ENCODE measurements at regions not wholly inside any gene's neighbourhood (a gene's known extent, or its start where the extent isn't known, plus 50 kb on each side); places are given as distances from the start of the nearest gene placed in this dataset.

- Histone ChIP-seq H3K4me2 (ENCODE audit: insufficient read depth, insufficient read length, low read length) (no peak overlapping the region), H3K9ac (ENCODE audit: extremely low read depth, insufficient read length, low read length) (no peak overlapping the region), H2AK5ac (ENCODE audit: insufficient read length, low read length) (no peak overlapping the region), H4K5ac (ENCODE audit: insufficient read length, low read depth, low read length) (no peak overlapping the region), H3K4ac (ENCODE audit: low read depth, low read length) (no peak overlapping the region), H3K23ac (ENCODE audit: insufficient read length, low read depth, low read length) (no peak overlapping the region), H3K79me1 (ENCODE audit: insufficient read depth, low read depth, low read length, poor library complexity, severe bottlenecking) (no peaks in the 10 kb centered on the region), H3K27me3 (ENCODE audit: insufficient read depth, low read length) (no peaks in the 10 kb centered on the region), H4K91ac (ENCODE audit: insufficient read length, low read depth, low read length) (no peak overlapping the region), H3T11ph (ENCODE audit: low read length) (no peak overlapping the region), H2BK120ac (ENCODE audit: low read depth, low read length, poor library complexity, severe bottlenecking) (peak overlapping the region; percentile 24), H3K27ac (ENCODE audit: insufficient read length, low read depth, low read length) (no peak overlapping the region), H3K23me2 (ENCODE audit: insufficient read length, low read depth, low read length, poor library complexity, severe bottlenecking) (no peaks in the 10 kb centered on the region), H3K14ac (ENCODE audit: insufficient read depth, low read length) (no peak overlapping the region), H3K56ac (ENCODE audit: insufficient read length, low read depth, low read length) (no peak overlapping the region), H2AFZ (ENCODE audit: low read length) (no peak overlapping the region), H3K79me2 (ENCODE audit: insufficient read depth, low read length) (no peaks in the 10 kb centered on the region), H4K8ac (replicated peaks; ENCODE audit: insufficient read length, low read depth, low read length) (no peak overlapping the region), H3K4me1 (ENCODE audit: insufficient read depth, low read length) (no peaks in the 10 kb centered on the region), H3K9me3 (ENCODE audit: control insufficient read depth, low read depth, low read length) (no peaks in the 10 kb centered on the region), H2BK15ac (ENCODE audit: low read depth, low read length) (no peak overlapping the region), H2BK20ac (ENCODE audit: low read depth, low read length, poor library complexity, severe bottlenecking) (no peak overlapping the region), H4K20me1 (ENCODE audit: control insufficient read depth, insufficient read depth, insufficient read length) (no peaks in the 10 kb centered on the region), H3K18ac (ENCODE audit: insufficient read length, low read depth, low read length) (no peak overlapping the region), H2BK5ac (ENCODE audit: insufficient read length, low read length) (no peak overlapping the region), H2BK12ac (ENCODE audit: insufficient read length, low read depth, low read length) (no peak overlapping the region)
- DNase-seq, result no peak
- WGBS (ENCODE audit: extremely low coverage, insufficient read length, low lambda C conversion rate), result no CpG with 5 or more reads among the region's 2 CpGs
- no peak for TF ChIP-seq CTCF (conservative IDR thresholded peaks at IDR 0.05)
- H3K36me3 Mint-ChIP-seq (ENCODE audit: insufficient read depth in 1 of 3, low read depth in 3 of 3), result no peaks in the 10 kb centered on the region
- no peaks in the 10 kb centered on the region; the same call in 1 of the 2 replicates for H3K27me3 Mint-ChIP-seq (ENCODE audit: low read depth)
- peaks cover 3 to 5% of the 10 kb centered on the region in 2 experiments; a peak in 3 of 4 replicates for H3K4me1 Mint-ChIP-seq
- no peak overlapping the region for H3K4me3 Mint-ChIP-seq
- no peak overlapping the region for H3K27ac Mint-ChIP-seq
- H3K9me3 Mint-ChIP-seq, result no peaks in the 10 kb centered on the region
Measured at GRCh38 chr6:15150207-15150606, 95.7 kb upstream of the JARID2 start.
